Naive thymus-derived CD8-positive, alpha-beta T cell (primary cell): ENCODE measurements at regions not wholly inside any gene's neighbourhood (a gene's known extent, or its start where the extent isn't known, plus 50 kb on each side); places are given as distances from the start of the nearest gene placed in this dataset.
"Not testable (repeated sequence)": the region's sequence is repeated elsewhere in the genome, so short reads cannot be mapped to it uniquely, and the experiment has no call there.

Experiments used
- ATAC-seq, 2 donors: fragments of 150-1000 bp; cut with Tn5 transposase in 1 of 2; sonication (Bioruptor Pico), chemical (Tn5 transposase) in 1 of 2; 1 replicate in 1 of 2; 2 replicates in 1 of 2; pipeline ENCODE4 v1.10.0; 2021; ENCODE audit warnings: mild to moderate bottlenecking in 2 of 2, moderate library complexity in 2 of 2
- POLR2A ChIA-PET: fragments of 350-600 bp; sonication (Branson Sonifier 250); formaldehyde crosslinking; loops from one replicate; lab custom pipeline; 2021; ENCODE audit warnings: antibody characterized with exemption; lab: Charles Lee
- DNase-seq, 10 donors: peaks; one replicate each; pipeline versions ENCODE4 v3.0.0 to v3.0.0-alpha.2; 2020 to 2022
- H3K27ac Mint-ChIP-seq, 10 donors: one replicate each; pipeline ENCODE4 v1.8.0; 2020 to 2022; ENCODE audit warnings: mild to moderate bottlenecking in 10 of 10, mixed read lengths in 10 of 10, moderate library complexity in 4 of 10, inconsistent platforms in 1 of 10
- H3K27me3 Mint-ChIP-seq, 5 donors: one replicate each; pipeline ENCODE4 v1.8.0; 2021 to 2022; ENCODE audit warnings: mixed read lengths in 5 of 5
- H3K36me3 Mint-ChIP-seq, 3 donors: one replicate each; pipeline ENCODE4 v1.8.0; 2020 to 2022; ENCODE audit warnings: mixed read lengths in 3 of 3, mild to moderate bottlenecking in 2 of 3, inconsistent platforms in 1 of 3
- H3K4me1 Mint-ChIP-seq, 4 donors: one replicate each; pipeline ENCODE4 v1.8.0; 2021 to 2022; ENCODE audit warnings: mixed read lengths in 4 of 4
- H3K4me3 Mint-ChIP-seq, 10 donors: one replicate each; pipeline ENCODE4 v1.8.0; 2020 to 2022; ENCODE audit warnings: mild to moderate bottlenecking in 10 of 10, mixed read lengths in 10 of 10, moderate library complexity in 6 of 10, inconsistent platforms in 1 of 10
- H3K9me3 Mint-ChIP-seq, 9 donors: one replicate each; pipeline ENCODE4 v1.8.0; 2020 to 2022; ENCODE audit warnings: mixed read lengths in 9 of 9, mild to moderate bottlenecking in 3 of 9, inconsistent platforms in 1 of 9, moderate library complexity in 1 of 9

DNA sequence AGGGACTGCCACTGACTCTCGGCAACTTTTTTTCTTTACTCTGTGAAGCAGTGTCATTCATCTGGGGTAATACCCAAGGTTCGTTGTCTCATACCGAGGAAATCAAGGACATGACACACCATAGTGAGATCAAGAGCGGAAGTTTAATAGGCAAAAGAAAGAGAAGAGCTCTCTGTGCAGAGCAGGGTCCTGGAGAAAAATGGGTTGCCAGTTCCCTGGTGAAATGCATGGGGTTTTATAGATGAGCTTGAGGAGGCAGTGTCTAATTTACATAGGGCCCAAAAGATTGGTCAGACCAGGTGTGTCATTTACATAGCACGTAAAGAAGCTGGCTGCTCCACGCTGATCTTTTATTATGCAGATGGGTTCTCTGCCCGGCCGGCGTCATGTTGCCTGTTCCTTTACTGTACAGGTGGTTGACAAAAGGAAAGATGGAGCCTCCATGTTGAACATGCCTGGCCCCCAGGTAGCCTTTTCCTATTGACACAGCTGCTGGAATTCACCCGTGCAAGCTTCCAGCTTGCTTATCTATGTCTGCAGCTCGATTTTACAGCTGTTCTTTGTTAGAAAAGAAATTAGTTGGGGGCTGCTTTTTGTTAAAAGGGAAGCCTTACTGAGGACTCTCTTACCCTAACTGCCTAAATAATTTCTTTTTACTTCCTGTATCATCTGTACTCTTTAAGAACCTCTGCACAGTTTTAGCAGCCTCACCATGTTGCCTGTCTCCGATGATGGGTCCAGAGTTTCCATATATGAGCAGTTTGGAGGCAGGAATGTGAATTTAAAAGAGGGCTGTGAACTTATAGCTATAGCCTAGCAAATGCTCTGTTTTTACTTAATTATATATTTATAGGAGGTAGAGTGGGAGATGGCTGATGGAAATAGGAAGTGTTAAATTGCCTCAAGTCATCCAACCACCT, 98.0 kb upstream of the DIAPH3 start:
- H3K4me1 Mint-ChIP-seq: no peaks in the 10 kb centered on the region
- no peak for ATAC-seq
- peaks cover 6 to 27% (median 17%) of the 10 kb centered on the region in 5 donors for H3K27me3 Mint-ChIP-seq
- DNase-seq: no peak
- H3K9me3 Mint-ChIP-seq: peaks cover 0 to 12% (median 5%) of the 10 kb centered on the region in 9 donors
- H3K4me3 Mint-ChIP-seq: no peak overlapping the region
- H3K36me3 Mint-ChIP-seq: peaks cover 0 to 5% (median 3%) of the 10 kb centered on the region in 3 donors
- POLR2A ChIA-PET: no interaction called here
- no peak overlapping the region for H3K27ac Mint-ChIP-seq

DNA sequence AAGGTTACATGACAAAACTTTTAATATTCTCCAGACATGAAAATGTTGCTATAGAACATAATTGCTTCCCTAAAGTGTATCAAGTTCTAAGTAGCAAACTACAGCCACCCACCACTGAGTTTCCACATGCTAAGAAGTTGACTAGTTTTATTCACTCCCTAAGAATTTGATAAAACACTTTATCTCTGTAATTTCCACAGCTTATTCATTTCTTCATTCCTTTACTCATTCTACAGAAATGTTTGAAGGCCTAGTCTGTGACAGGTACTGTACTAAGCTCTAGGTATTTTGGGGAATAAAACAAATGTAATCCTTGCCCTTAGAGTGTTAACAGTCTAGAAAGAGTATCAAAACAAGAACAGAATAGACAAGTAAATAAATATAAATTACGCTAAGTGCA, 101.8 kb upstream of the DIAPH3 start:
- Mint-ChIP-seq H3K36me3 (peaks cover 0 to 5% (median 3%) of the 10 kb centered on the region in 3 donors), H3K27ac (no peak overlapping the region), H3K4me3 (no peak overlapping the region), H3K4me1 (peaks cover 0 to 4% (median 0%) of the 10 kb centered on the region in 4 donors), H3K27me3 (peaks cover 6 to 27% (median 12%) of the 10 kb centered on the region in 5 donors), H3K9me3 (peaks cover 0 to 12% (median 3%) of the 10 kb centered on the region in 9 donors)
- POLR2A ChIA-PET: no interaction called here
- no peak for ATAC-seq
- no peak for DNase-seq

DNA sequence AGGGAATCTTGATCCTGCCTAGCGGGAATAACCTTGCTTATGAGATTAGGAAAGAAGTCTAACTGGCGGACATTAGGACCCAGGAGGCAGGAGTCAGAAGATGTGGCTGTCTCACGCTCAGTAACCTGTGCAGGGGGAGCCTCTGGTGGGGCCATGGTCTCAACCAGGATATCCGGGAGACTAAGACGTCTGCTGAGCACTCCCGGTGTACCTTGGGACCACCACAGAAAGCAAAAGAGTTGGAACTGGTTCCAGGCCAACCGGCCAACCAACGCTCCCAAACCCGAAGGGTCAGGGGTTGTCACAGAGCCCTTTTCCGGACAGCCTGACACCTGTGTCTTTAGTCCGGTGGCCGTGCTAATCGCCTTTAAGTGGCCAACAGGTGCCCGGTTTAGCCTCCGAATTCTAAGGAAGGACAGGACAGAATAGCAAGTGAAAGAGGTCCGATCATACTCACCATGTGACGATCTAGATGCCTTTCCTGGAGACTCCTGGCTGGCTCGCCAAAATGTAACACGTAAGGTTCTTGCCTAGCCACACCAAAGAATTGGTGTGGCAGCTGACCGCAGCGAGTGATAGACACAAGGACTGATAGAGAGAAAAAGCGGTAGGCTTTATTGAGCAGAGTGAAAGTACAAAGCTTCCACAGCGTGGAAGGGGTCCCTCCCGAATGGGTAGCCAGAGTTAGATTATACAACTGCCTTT, 103.9 kb upstream of the DIAPH3 start:
- H3K27me3 Mint-ChIP-seq: peaks cover 0 to 10% (median 5%) of the 10 kb centered on the region in 5 donors
- no peak overlapping the region for H3K4me3 Mint-ChIP-seq
- H3K4me1 Mint-ChIP-seq: peaks cover 0 to 4% (median 0%) of the 10 kb centered on the region in 4 donors
- POLR2A ChIA-PET: no interaction called here
- H3K36me3 Mint-ChIP-seq: peaks cover 0 to 1% (median under 1%) of the 10 kb centered on the region in 3 donors
- peaks cover 0 to 7% (median 3%) of the 10 kb centered on the region in 9 donors for H3K9me3 Mint-ChIP-seq
- no peak overlapping the region for H3K27ac Mint-ChIP-seq
- peak in 9 of 10 donors; percentile 4 to 76 (median 36) for DNase-seq
- peak; percentile 91 to 98 for ATAC-seq

DNA sequence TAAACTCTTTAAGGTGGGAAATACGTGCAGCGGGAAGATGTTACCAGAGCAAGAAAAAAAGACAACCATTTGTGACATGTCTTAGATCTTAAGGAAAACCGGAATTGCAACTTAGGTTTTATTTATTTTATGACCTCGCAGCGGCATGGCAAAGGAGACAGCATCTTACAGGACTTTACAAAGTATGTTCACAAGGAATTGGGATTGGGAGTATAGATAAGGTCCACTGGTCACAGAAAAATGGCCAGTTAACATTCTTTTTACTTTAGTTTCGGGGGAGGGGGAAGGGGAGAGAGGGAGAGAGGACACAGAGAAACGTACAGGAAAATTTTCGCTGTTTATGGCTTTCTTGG, 104.5 kb upstream of the DIAPH3 start:
- Mint-ChIP-seq H3K27me3 (peaks cover 0 to 6% (median 5%) of the 10 kb centered on the region in 5 donors), H3K4me3 (no peak overlapping the region), H3K36me3 (no peaks in the 10 kb centered on the region), H3K27ac (no peak overlapping the region), H3K4me1 (peaks cover 0 to 4% (median 0%) of the 10 kb centered on the region in 4 donors), H3K9me3 (peaks cover 0 to 2% (median under 1%) of the 10 kb centered on the region in 9 donors)
- DNase-seq: no peak
- ATAC-seq: no peak
- POLR2A ChIA-PET: no interaction called here

DNA sequence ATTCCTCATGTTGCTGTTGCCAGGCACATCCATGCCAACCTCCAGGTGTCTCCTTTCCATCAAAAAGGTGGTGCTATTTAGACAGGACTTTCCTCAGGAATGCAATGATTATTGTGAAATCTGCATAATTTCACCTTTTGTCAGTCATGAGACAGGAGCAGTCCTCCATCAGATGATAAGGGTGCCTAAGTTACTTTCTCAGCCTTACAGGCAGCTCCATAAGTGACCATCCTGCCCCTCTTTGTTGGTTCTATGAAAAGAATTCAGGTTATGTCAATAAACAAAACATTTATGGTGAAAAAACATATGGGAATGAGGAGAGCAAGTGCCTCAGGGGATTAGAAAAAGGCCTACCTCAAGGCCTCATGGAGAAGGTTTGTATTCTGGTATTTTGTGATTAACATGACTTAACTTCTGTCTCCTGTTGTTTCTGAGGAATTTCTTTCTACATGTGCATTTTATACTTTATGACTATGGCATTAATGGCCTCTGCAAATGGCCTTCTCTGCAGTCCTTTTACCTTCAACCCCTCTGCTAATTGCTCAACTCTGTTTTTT, 110.3 kb upstream of the DIAPH3 start:
- Mint-ChIP-seq H3K27me3 (peaks cover 0 to 2% (median 0%) of the 10 kb centered on the region in 5 donors), H3K4me1 (no peaks in the 10 kb centered on the region), H3K4me3 (no peak overlapping the region), H3K36me3 (peaks cover 0 to 13% (median 11%) of the 10 kb centered on the region in 3 donors), H3K27ac (no peak overlapping the region), H3K9me3 (peaks cover 0 to 22% (median 8%) of the 10 kb centered on the region in 9 donors)
- no peak for DNase-seq
- POLR2A ChIA-PET: no interaction called here
- ATAC-seq: no peak

DNA sequence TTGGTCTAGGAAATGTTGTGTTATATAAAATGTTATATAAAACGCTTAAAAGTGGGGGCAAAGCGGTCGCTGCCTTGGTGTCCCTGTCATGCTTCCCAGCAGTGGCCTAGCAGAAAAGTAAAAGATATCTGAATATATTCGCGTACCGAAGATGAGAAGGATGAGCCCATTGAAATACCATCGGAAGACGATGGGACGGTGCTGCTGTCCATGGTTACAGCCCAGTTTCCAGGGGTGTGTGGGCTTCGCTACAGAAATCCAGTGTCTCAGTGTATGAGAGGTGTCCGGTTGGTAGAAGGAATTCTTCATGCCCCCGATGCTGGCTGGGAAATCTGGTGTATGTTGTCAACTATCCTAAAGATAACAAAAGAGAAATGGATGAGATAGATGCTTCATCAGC, 110.9 kb upstream of the DIAPH3 start:
- Mint-ChIP-seq H3K4me3 (no peak overlapping the region), H3K9me3 (peaks cover 0 to 22% (median 8%) of the 10 kb centered on the region in 9 donors), H3K27me3 (peaks cover 0 to 2% (median 0%) of the 10 kb centered on the region in 5 donors), H3K36me3 (peaks cover 0 to 13% (median 11%) of the 10 kb centered on the region in 3 donors), H3K27ac (no peak overlapping the region), H3K4me1 (no peaks in the 10 kb centered on the region)
- ATAC-seq (no peak), DNase-seq (no peak)
- POLR2A ChIA-PET: no interaction called here

DNA sequence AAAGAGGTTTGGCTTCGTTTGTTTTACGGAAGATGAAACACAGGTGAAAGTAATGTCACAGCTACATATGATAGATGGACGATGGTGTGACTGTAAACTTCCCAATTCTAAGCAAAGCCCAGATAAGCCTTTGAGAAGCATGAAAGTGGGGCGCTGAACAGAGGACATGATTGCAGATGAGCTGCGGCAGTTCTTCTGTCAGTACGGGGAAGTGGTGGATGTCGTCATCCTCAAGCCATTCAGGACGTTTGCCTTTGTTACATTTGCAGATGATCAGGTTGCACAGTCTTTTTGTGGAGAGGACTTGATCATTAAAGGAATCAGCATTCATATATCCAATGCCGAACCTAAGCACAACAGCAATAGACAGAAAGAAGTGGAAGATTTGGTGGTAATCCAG, 111.5 kb upstream of the DIAPH3 start:
- no peak overlapping the region for H3K4me3 Mint-ChIP-seq
- H3K36me3 Mint-ChIP-seq: peaks cover 0 to 13% (median 11%) of the 10 kb centered on the region in 3 donors
- DNase-seq: no peak
- H3K27ac Mint-ChIP-seq: no peak overlapping the region
- POLR2A ChIA-PET: no interaction called here
- no peak for ATAC-seq
- peaks cover 0 to 2% (median 0%) of the 10 kb centered on the region in 5 donors for H3K27me3 Mint-ChIP-seq
- H3K4me1 Mint-ChIP-seq: no peaks in the 10 kb centered on the region
- peaks cover 0 to 22% (median 8%) of the 10 kb centered on the region in 9 donors for H3K9me3 Mint-ChIP-seq

DNA sequence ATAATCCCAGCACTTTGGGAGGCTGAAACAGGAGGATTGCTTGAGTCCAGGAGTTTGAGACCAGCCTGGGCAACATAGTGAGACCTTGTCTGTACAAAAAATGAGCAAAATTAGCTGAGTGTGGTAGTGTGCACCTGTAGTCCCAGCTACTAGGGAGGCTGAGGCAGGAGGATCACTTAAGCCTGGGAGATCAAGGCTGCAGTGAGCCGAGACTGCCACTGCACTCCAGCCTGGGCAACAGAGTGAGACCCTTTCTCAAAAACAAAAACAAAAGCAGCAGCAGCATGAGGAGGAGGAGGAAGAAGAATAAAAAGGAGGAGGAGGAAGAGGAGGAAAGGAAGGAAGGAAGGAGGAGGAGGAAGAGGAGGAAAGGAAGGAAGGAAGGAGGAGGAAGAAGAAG, 116.5 kb upstream of the TDRD3 start:
- H3K36me3 Mint-ChIP-seq, DNase-seq, POLR2A ChIA-PET, H3K4me1 Mint-ChIP-seq, ATAC-seq, H3K9me3 Mint-ChIP-seq, H3K4me3 Mint-ChIP-seq, H3K27ac Mint-ChIP-seq: not testable (repeated sequence)
- peaks cover 1 to 13% (median 4%) of the 10 kb centered on the region in 5 donors for H3K27me3 Mint-ChIP-seq

DNA sequence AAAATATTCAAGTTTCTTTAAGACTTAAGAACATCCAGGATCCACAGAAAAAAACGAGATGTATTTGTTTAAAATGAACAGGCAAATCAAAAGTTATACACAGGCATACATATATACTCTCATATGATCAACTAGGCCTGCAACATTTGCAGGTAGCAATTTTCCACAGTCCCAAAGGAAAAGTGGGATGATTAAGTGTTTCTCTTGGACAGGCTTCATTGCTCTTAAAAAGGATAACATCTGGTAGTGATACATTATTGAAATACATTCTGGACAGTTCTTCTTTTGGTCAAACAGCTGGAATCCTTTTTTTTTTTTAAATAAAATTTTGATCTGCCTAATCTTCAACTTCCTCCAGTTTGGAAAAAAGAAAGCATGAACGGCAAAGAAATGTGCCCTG, 114.8 kb upstream of the TDRD3 start:
- no peaks in the 10 kb centered on the region for H3K4me1 Mint-ChIP-seq
- ATAC-seq (no peak), DNase-seq (no peak)
- no peak overlapping the region for H3K4me3 Mint-ChIP-seq
- H3K27me3 Mint-ChIP-seq: peaks cover 1 to 22% (median 8%) of the 10 kb centered on the region in 5 donors
- POLR2A ChIA-PET: no interaction called here
- no peaks in the 10 kb centered on the region for H3K36me3 Mint-ChIP-seq
- peaks cover 0 to 2% (median 0%) of the 10 kb centered on the region in 9 donors for H3K9me3 Mint-ChIP-seq
- H3K27ac Mint-ChIP-seq: no peak overlapping the region

DNA sequence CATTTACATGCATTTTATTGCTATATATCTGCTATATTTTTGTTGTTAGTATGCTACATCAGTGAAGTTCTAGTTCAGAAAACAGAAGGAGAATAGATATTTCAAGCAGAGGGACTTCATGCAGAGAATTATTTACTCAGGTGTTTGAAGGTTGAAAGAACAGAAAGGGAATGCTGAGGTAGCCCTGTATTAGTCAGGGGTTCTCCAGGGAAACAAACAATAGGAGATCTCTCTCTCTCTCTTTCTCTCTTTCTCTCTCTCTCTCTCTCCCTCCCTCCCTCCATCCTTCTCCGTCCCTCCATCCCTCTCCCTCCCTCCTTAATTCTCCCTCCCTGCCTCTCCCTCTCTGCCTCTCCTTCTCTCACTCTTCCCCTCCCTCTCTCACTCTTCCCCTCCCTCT, 114.3 kb upstream of the TDRD3 start:
- no peak overlapping the region for H3K27ac Mint-ChIP-seq
- POLR2A ChIA-PET: no interaction called here
- H3K36me3 Mint-ChIP-seq: no peaks in the 10 kb centered on the region
- H3K4me3 Mint-ChIP-seq: no peak overlapping the region
- DNase-seq (no peak), ATAC-seq (no peak)
- peaks cover 0 to 2% (median 0%) of the 10 kb centered on the region in 9 donors for H3K9me3 Mint-ChIP-seq
- peaks cover 1 to 22% (median 8%) of the 10 kb centered on the region in 5 donors for H3K27me3 Mint-ChIP-seq
- H3K4me1 Mint-ChIP-seq: no peaks in the 10 kb centered on the region

DNA sequence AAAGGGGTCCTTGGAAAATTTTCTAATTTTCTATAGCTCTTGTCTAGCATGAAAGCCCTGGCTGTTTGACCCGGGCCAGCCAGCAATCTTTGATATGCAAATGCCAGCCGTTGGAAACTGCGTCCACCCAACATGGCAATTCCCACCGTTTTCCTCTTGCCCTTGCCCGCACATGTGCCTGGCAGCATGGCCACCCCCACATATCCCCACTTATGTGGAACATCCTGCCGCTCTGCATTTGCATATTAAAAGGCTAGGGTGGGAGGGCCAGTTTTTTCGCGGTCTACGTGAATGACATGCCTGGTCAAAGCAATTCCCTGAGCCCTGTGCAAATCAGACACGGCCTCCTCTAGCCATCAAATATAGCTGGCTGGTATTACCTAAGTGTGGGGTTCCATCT, 110.3 kb upstream of the TDRD3 start:
- Mint-ChIP-seq H3K36me3 (no peaks in the 10 kb centered on the region), H3K4me3 (no peak overlapping the region), H3K9me3 (peaks cover 0 to 2% (median 0%) of the 10 kb centered on the region in 9 donors), H3K27ac (no peak overlapping the region), H3K27me3 (peaks cover 0 to 27% (median 10%) of the 10 kb centered on the region in 5 donors), H3K4me1 (no peaks in the 10 kb centered on the region)
- ATAC-seq (no peak), DNase-seq (no peak)
- POLR2A ChIA-PET: interaction anchor here (0.7 kb wide), 1 partner anchor 157 kb away, joined by 3 read pairs; no protein-coding TSS in a partner anchor

DNA sequence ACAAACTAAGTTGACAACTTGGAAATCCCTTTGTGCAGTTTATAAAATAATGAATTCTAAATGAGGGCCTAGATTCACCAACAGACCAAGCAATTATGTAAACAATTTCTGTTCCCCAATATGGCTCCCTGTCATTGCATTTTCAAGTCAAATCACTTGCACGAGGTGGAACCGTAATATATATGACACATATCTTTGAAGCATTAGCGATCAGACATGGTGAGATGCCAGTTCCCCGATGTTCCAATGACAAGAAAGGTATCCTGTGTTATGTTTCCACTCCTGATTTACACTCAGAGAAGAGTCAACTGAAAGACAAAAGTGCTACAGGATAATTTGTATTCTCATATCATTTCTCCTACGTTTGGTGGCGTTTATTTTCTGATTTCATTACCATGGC, 108.5 kb upstream of the TDRD3 start:
- ATAC-seq (no peak), DNase-seq (no peak)
- Mint-ChIP-seq H3K36me3 (no peaks in the 10 kb centered on the region), H3K4me1 (no peaks in the 10 kb centered on the region), H3K4me3 (no peak overlapping the region), H3K27me3 (peaks cover 2 to 27% (median 3%) of the 10 kb centered on the region in 5 donors), H3K27ac (no peak overlapping the region), H3K9me3 (peaks cover 0 to 2% (median 0%) of the 10 kb centered on the region in 9 donors)
- POLR2A ChIA-PET: no interaction called here
